Testis (tissue), 2 donors: ENCODE measurements at regions not wholly inside any gene's neighbourhood (a gene's known extent, or its start where the extent isn't known, plus 50 kb on each side); places are given as distances from the start of the nearest gene placed in this dataset.
"Not testable (repeated sequence)": the region's sequence is repeated elsewhere in the genome, so short reads cannot be mapped to it uniquely, and the experiment has no call there.

Experiments
- POLR2A ChIP-seq: fragments of 450-650 bp; IDR thresholded peaks from one replicate; pipeline ENCODE4 v1.6.1; 2017; ENCODE audit warnings: antibody characterized with exemption, mild to moderate bottlenecking, moderate library complexity
- TF ChIP-seq, protein P1 (sequence below), 3 experiments: fragments of 450-650 bp in 2 of 3; fragments of 200-600 bp in 1 of 3; sonication (generic) in 1 of 3; IDR thresholded peaks; one replicate each; pipeline ENCODE4 v1.5.1; 2016 to 2019; ENCODE audit warnings: antibody characterized with exemption in 3 of 3, mild to moderate bottlenecking in 2 of 3, moderate library complexity in 1 of 3

DNA sequence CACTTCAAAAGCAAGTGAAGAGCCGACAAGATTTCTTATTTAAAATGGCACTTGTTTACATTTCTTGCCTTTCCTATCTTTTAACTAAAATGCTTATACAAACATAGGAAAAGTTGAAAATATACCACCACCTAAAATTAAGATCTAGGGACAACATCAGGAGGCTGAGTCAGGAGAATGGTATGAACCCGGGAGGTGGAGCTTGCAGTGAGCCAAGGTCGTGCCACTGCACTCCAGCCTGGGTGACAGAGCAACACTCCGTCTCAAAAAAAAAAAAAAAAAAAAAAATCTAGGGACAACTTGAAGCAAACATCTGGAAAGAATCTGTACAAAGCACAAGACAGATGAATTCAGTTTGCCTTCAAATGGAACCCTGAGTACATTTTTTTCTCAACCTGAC, 1455.3 kb downstream of the KHDRBS2 start:
- TF ChIP-seq, protein P1, sequence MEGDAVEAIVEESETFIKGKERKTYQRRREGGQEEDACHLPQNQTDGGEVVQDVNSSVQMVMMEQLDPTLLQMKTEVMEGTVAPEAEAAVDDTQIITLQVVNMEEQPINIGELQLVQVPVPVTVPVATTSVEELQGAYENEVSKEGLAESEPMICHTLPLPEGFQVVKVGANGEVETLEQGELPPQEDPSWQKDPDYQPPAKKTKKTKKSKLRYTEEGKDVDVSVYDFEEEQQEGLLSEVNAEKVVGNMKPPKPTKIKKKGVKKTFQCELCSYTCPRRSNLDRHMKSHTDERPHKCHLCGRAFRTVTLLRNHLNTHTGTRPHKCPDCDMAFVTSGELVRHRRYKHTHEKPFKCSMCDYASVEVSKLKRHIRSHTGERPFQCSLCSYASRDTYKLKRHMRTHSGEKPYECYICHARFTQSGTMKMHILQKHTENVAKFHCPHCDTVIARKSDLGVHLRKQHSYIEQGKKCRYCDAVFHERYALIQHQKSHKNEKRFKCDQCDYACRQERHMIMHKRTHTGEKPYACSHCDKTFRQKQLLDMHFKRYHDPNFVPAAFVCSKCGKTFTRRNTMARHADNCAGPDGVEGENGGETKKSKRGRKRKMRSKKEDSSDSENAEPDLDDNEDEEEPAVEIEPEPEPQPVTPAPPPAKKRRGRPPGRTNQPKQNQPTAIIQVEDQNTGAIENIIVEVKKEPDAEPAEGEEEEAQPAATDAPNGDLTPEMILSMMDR (IDR thresholded peaks at IDR 0.05) = not testable (repeated sequence)
- TF ChIP-seq POLR2A = not testable (repeated sequence)
